ENCODE measurements at regions not wholly inside any gene's neighbourhood (a gene's known extent, or its start where the extent isn't known, plus 50 kb on each side); places are given as distances from the start of the nearest gene placed in this dataset.
"Not testable (repeated sequence)": the region's sequence is repeated elsewhere in the genome, so short reads cannot be mapped to it uniquely, and the experiment has no call there.

- DNase-seq (ENCODE audit: low spot score in 2 of 2); H3K4me3 Mint-ChIP-seq; H3K27me3 Mint-ChIP-seq: not testable (repeated sequence)
Observed at GRCh38 chr9:41367301-41367700, 178.2 kb upstream of the ZNG1F start.

GRCh38 chr9:41361790-41362189, 172.7 kb upstream of the ZNG1F start:
- ATAC-seq (ENCODE audit: low read depth); DNase-seq (ENCODE audit: low spot score in 2 of 2): not testable (repeated sequence)

More at GRCh38 chr9:41367301-41367700, 178.2 kb upstream of the ZNG1F start:
- H3K36me3 Mint-ChIP-seq; ATAC-seq (ENCODE audit: low read depth); H3K27ac Mint-ChIP-seq; H3K4me1 Mint-ChIP-seq; H3K9me3 Mint-ChIP-seq: not testable (repeated sequence)

DNA sequence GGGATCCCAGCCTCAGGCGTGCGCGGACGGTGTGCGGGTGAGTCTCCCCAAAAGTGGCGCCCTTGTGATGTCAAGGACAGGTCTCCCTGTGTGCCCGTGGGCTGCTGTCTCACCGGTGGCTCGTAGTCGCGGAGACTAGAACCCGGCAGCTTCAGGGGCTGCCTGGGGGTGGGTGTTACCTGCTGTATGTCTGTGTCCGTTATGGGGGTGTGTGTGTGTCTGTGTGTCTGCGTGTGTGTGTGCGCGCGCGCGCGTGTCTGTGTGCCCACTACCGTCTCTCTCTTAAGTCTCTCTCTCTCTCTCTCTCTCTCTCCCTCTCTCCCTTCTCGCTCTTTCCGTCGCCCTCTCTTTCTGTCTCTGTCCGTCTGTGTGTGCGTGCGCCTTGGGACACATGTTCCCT, 170.0 kb upstream of the ZNG1F start:
- Mint-ChIP-seq H3K27ac (peak overlapping the region; percentile 93), H3K4me3 (peak overlapping the region; percentile 96)
- ATAC-seq (ENCODE audit: low read depth) (peak; percentile 32), DNase-seq (ENCODE audit: low spot score in 2 of 2) (peak in 1 of 2 donors; percentile 36)
- not testable (repeated sequence) for H3K27me3 Mint-ChIP-seq, H3K36me3 Mint-ChIP-seq, H3K9me3 Mint-ChIP-seq, H3K4me1 Mint-ChIP-seq

More at GRCh38 chr9:41361790-41362189, 172.7 kb upstream of the ZNG1F start:
- H3K27ac Mint-ChIP-seq, H3K4me1 Mint-ChIP-seq, H3K4me3 Mint-ChIP-seq, H3K9me3 Mint-ChIP-seq, H3K36me3 Mint-ChIP-seq, H3K27me3 Mint-ChIP-seq: not testable (repeated sequence)

DNA sequence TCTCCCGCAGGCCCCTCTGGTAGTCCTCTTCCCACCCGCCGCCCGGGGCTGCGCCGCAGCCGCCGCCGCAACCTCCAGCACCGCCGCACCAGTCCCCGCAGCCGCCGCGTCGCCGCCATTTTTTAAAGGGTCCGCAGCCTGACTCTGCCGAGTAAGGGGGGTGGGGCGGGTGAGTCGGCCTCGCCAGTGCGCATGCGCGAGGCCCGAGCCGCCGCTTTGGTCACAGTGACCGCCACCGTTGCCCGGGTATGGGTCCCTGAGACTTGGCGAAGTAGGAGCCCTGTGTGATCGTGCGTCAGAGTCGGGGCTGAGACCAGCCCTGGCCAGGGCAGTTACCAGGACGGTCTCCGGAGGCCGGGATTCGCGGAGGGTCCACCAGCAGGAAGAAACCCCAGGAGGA, 169.6 kb upstream of the ZNG1F start:
- not testable (repeated sequence) for H3K9me3 Mint-ChIP-seq; H3K36me3 Mint-ChIP-seq; ATAC-seq (ENCODE audit: low read depth); H3K27me3 Mint-ChIP-seq; H3K4me1 Mint-ChIP-seq
- H3K4me3 Mint-ChIP-seq = peak overlapping the region; percentile 96
- H3K27ac Mint-ChIP-seq = peak overlapping the region; percentile 93
- DNase-seq (ENCODE audit: low spot score in 2 of 2) = peak; percentile 63 to 76

- peak in 1 of 2 donors; percentile 29 for DNase-seq (ENCODE audit: low spot score in 2 of 2)
- not testable (repeated sequence) for H3K36me3 Mint-ChIP-seq
Observed at GRCh38 chr9:41357918-41358404, 168.8 kb upstream of the ZNG1F start.

DNA sequence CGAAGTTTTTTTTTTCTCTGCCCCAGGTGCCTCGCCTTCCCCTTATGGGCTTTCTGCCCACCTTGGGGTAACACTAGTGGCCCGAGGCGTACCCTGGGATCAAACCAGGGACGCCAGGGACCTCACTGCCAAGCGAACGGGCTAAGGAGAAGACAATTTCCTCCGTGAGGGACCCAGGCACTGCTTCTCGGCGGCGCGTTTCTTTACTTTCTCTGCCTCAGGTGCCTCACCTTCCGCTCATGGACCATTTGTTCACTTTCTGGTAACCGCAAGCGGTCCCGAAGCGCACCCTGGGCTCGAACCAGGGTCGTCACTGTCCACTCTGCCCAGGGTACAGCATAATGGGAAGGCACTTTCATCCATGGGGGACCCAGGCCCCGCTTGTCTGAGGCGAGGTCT, 168.2 kb upstream of the ZNG1F start:
- not testable (repeated sequence) for ATAC-seq (ENCODE audit: low read depth); H3K36me3 Mint-ChIP-seq; DNase-seq (ENCODE audit: low spot score in 2 of 2); H3K27me3 Mint-ChIP-seq; H3K4me1 Mint-ChIP-seq; H3K9me3 Mint-ChIP-seq
- Mint-ChIP-seq H3K27ac (peak overlapping the region; percentile 93), H3K4me3 (peak overlapping the region; percentile 96)

More at GRCh38 chr9:41357918-41358404, 168.8 kb upstream of the ZNG1F start:
- ATAC-seq (ENCODE audit: low read depth) = peak; percentile 52
- Mint-ChIP-seq H3K4me3 (peak overlapping the region; percentile 96), H3K27ac (peak overlapping the region; percentile 93)
- not testable (repeated sequence) for H3K27me3 Mint-ChIP-seq, H3K9me3 Mint-ChIP-seq, H3K4me1 Mint-ChIP-seq

DNA sequence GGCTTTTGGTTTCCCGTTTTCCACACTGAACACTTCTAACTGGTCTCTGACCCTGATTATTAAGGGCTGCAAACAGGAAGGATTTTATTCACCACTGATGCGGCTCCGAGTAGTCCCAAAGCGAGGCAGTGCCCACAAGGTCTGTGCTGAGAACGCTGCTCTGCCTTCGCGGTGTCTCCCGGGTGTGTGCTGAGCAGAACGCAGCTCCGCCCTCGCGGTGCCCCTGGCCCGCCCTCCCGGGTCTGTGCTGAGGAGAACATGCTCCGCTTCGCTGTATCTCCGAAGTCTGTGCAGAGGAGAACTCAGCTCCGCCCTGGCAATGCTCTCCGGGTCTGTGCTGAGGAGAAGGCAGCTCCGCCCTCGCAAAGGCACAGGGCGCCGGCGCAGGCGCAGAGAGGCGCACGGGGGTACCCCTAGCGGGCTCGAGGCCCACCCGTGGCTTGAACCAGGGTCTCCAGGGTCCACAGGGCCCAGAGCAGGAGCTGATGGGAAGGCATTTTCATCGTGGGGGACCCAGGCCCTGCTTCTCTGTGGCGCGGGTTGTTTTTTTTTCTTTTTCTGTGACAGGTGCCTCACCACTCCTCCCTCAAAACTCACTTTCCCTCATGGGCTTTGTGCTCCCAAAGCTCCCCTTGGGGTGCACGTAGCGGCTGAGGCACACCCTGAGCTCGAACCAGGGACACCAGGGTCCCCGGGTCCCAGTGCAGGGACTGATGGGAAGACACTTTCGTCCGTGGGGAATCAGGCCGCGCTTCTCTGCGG, 167.7 kb upstream of the ZNG1F start:
- H3K4me1 Mint-ChIP-seq, H3K36me3 Mint-ChIP-seq, H3K27ac Mint-ChIP-seq, H3K27me3 Mint-ChIP-seq, H3K9me3 Mint-ChIP-seq: not testable (repeated sequence)
- H3K4me3 Mint-ChIP-seq = peak overlapping the region; percentile 96
- DNase-seq (ENCODE audit: low spot score in 2 of 2) = peak; percentile 68 to 69
- ATAC-seq (ENCODE audit: low read depth) = peak; percentile 71

- peak overlapping the region; percentile 74 for H3K4me3 Mint-ChIP-seq
Observed at GRCh38 chr9:41355712-41356450, 166.8 kb upstream of the ZNG1F start.

DNA sequence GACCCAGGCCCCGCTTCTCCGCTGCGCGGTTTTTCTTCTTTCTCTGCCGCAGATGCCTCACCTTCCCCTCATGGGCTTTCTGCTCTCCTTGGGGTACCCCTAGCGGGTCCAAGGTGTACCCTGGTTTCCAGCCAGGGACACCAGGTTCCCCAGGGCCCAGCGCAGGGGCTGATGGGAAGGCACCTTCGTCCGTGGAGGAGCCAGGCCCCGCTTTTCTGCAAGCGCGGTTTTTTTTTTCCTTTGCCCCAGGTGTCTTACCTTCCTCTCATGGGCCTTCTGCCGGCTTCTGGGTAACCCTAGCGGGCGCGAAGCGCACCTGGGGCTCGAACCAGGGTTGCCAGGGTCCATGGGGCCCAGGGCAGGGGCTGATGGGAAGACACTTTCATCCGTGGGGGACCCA, 165.9 kb upstream of the ZNG1F start:
- H3K36me3 Mint-ChIP-seq; H3K4me1 Mint-ChIP-seq; H3K9me3 Mint-ChIP-seq; ATAC-seq (ENCODE audit: low read depth); H3K27me3 Mint-ChIP-seq: not testable (repeated sequence)
- Mint-ChIP-seq H3K27ac (peak overlapping the region; percentile 76), H3K4me3 (peak overlapping the region; percentile 81)
- DNase-seq (ENCODE audit: low spot score in 2 of 2) = peak in 1 of 2 donors; percentile 37

More at GRCh38 chr9:41355712-41356450, 166.8 kb upstream of the ZNG1F start:
- H3K36me3 Mint-ChIP-seq; H3K27me3 Mint-ChIP-seq; DNase-seq (ENCODE audit: low spot score in 2 of 2); H3K27ac Mint-ChIP-seq; H3K4me1 Mint-ChIP-seq; H3K9me3 Mint-ChIP-seq: not testable (repeated sequence)
- peak; percentile 33 for ATAC-seq (ENCODE audit: low read depth)

DNA sequence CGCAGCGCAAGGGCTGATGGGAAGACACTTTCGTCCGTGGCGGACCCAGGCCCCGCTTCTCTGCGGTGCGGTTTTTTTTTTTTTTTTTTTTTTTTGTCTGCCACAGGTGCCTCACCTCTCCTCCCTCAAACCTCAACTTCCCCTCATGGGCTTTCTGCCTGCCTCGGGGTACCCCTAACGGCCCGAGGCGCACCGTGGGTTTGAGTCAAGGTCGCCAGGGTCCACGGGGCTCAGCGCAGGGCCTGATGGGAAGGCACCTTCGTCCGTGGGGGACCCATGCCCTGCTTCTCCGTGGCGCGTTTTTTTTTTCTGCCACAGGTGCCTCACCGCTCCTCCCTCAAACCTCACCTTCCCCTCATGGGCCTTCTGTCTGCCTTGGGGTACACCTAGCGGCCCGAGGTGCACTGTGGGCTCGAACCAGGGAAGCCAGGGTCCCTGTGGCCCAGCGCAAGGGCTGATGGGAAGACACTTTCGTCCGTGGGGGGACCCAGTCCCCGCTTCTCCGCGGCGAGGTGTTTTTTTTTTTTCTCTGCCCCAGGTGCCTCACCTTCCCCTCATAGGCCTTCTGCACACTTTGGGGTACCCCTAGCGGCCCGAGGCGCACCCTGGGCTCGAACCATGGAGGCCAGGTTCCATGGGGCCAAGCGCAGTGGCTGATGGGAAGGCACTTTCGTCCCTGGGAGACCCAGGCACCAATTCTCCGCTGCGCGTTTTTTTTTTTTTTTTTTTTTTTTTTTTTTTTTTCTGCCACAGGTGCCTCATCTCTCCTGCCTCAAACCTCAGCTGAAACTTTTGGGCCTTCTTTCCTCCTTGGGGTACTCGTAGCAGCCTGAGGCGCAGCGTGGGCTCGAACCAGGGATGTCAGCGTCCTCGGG, 165.2 kb upstream of the ZNG1F start:
- Mint-ChIP-seq H3K4me3 (peak overlapping the region; percentile 65), H3K27ac (peak overlapping the region; percentile 76)
- not testable (repeated sequence) for H3K4me1 Mint-ChIP-seq, H3K36me3 Mint-ChIP-seq, H3K9me3 Mint-ChIP-seq, H3K27me3 Mint-ChIP-seq
- DNase-seq (ENCODE audit: low spot score in 2 of 2) (peak in 1 of 2 donors; percentile 28), ATAC-seq (ENCODE audit: low read depth) (peak; percentile 39)

- not testable (repeated sequence) for H3K27ac Mint-ChIP-seq; DNase-seq (ENCODE audit: low spot score in 2 of 2); H3K36me3 Mint-ChIP-seq; ATAC-seq (ENCODE audit: low read depth); H3K4me3 Mint-ChIP-seq; H3K4me1 Mint-ChIP-seq; H3K27me3 Mint-ChIP-seq; H3K9me3 Mint-ChIP-seq
Observed at GRCh38 chr9:41353026-41353425, 163.9 kb upstream of the ZNG1F start.

DNA sequence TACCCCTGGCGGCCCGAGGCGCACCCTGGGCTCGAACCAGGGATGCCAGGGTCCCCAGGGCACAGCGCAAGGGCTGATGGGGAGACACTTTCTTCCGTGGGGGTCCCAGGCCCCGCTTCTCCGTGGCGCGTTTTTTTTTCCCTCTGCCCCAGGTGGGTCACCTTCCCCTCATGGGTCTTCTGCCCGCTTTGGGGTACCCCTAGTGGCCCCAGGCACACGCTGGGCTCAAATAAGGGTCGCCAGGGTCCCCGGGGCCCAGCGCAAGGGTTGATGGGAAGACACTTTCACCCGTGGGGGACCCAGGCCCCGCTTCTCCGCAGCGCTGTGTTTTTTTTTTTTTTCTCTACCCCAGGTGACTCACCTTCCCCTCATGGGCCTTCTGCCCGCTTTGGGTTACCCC, 163.3 kb upstream of the ZNG1F start:
- not testable (repeated sequence) for ATAC-seq (ENCODE audit: low read depth); H3K4me1 Mint-ChIP-seq; H3K27ac Mint-ChIP-seq; H3K27me3 Mint-ChIP-seq; DNase-seq (ENCODE audit: low spot score in 2 of 2); H3K9me3 Mint-ChIP-seq; H3K4me3 Mint-ChIP-seq; H3K36me3 Mint-ChIP-seq

DNA sequence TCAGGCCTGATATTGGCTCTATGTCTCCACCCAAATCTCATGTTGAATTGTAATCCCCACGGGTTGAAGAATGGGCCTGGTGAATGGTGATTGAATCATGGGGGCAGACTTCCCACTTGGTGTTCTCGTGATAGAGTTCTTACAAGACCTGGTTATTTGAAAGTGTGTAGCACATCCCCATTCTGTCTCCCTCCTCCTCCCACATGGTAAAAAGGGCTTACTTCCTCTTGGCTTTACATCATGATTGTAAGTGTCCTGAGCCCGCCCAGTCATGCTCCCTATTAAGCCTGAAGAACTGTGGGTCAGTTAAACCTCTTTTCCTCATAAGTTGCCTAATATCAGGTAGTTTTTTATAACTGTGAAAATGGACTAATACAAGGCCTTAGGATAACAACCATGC, 158.8 kb upstream of the ZNG1F start:
- not testable (repeated sequence) for H3K36me3 Mint-ChIP-seq; H3K4me1 Mint-ChIP-seq; H3K4me3 Mint-ChIP-seq; H3K27ac Mint-ChIP-seq; ATAC-seq (ENCODE audit: low read depth); H3K27me3 Mint-ChIP-seq; DNase-seq (ENCODE audit: low spot score in 2 of 2); H3K9me3 Mint-ChIP-seq

- H3K4me1 Mint-ChIP-seq; H3K4me3 Mint-ChIP-seq; DNase-seq (ENCODE audit: low spot score in 2 of 2); H3K27ac Mint-ChIP-seq; H3K36me3 Mint-ChIP-seq; H3K9me3 Mint-ChIP-seq; H3K27me3 Mint-ChIP-seq; ATAC-seq (ENCODE audit: low read depth): not testable (repeated sequence)
Observed at GRCh38 chr9:41332562-41332961, 143.4 kb upstream of the ZNG1F start.
